K562 (cell line): ENCODE measurements at regions not wholly inside any gene's neighbourhood (a gene's known extent, or its start where the extent isn't known, plus 50 kb on each side); places are given as distances from the start of the nearest gene placed in this dataset.

ENCODE experiments used
- ATAC-seq: fragments of 200-7000 bp; cut with Tn5 transposase; 3 replicates; pipeline ENCODE4 v1.9.1; 2020; ENCODE audit warnings: moderate library complexity
- BruUV-seq: library from RNA; stranded (reverse); fragments of 400-500 nt; replicated peaks from 2 replicates; lab custom pipeline; 2021; lab: Mats Ljungman, UMichigan
- CTCF ChIA-PET: fragments of 300-600 bp; formaldehyde crosslinking; extraction: SDS; loops from one replicate; lab custom pipeline; 2021; ENCODE audit warnings: low intra/inter-chr PET ratio; lab: Yijun Ruan, JAX
- POLR2A ChIA-PET: fragments of 300-600, 350-650 bp; sonication (Branson Sonifier 250); formaldehyde crosslinking; extraction: SDS; loops from one replicate; lab custom pipeline; 2021; ENCODE audit warnings: antibody characterized with exemption, inconsistent platforms; lab: Yijun Ruan, JAX
- DNase-seq, 4 experiments: peaks; one replicate each; pipeline versions ENCODE4 v3.0.0 to v3.0.0-alpha.2; 2011 to 2018; ENCODE audit warnings: low spot score in 3 of 4, mixed read lengths in 3 of 4; ENCODE audit errors: extremely low read depth in 1 of 4
- FAIRE-seq: peaks from 2 replicates; lab custom pipeline; 2011; peaks lifted over from hg19 to GRCh38; lab: Jason Lieb, UNC
- H2AFZ ChIP-seq: 2 replicates; pipeline ENCODE4 v1.6.0; 2011; ENCODE audit warnings: low read depth, low read length, control low read depth, inconsistent platforms
- H3K27ac ChIP-seq: fragments of 200-600 bp; 3 replicates; pipeline ENCODE4 v1.8.0; 2011; ENCODE audit warnings: low read depth, mild to moderate bottlenecking, control low read depth, inconsistent platforms, low read length, moderate library complexity, mixed read lengths; ENCODE audit errors: extremely low read depth
- H3K27me3 ChIP-seq, 2 experiments: fragments of 300-600 bp in 1 of 2; 2 replicates in 1 of 2; 3 replicates in 1 of 2; pipeline versions ENCODE4 v1.6.0 to v1.8.0; 2011; ENCODE audit warnings: inconsistent platforms in 2 of 2, low read length in 2 of 2, mild to moderate bottlenecking in 1 of 2, mixed read lengths in 1 of 2, moderate library complexity in 1 of 2; ENCODE audit not compliant: control insufficient read depth in 2 of 2, insufficient read depth in 2 of 2
- H3K36me3 ChIP-seq: fragments of 300-600 bp; 3 replicates; pipeline ENCODE4 v1.8.0; 2011; ENCODE audit warnings: mild to moderate bottlenecking, low read length, inconsistent platforms; ENCODE audit not compliant: control insufficient read depth, insufficient read depth
- H3K4me1 ChIP-seq, 2 experiments: fragments of 200-600 bp in 1 of 2; replicated peaks in 1 of 2; 2 replicates in 1 of 2; 3 replicates in 1 of 2; pipeline versions ENCODE4 v1.5.1 to v1.8.0; 2011; ENCODE audit warnings: inconsistent platforms in 2 of 2, low read length in 2 of 2, mild to moderate bottlenecking in 1 of 2, mixed read lengths in 1 of 2, moderate library complexity in 1 of 2; ENCODE audit not compliant: control insufficient read depth in 2 of 2, insufficient read depth in 2 of 2
- H3K4me2 ChIP-seq: 2 replicates; pipeline ENCODE4 v1.6.1; 2011; ENCODE audit warnings: low read length, control low read depth, inconsistent platforms, mixed read lengths; ENCODE audit not compliant: insufficient read depth
- H3K4me3 ChIP-seq: fragments of 200-600 bp; sonication (generic), shearing (Covaris generic); 2 replicates; pipeline ENCODE4 v1.5.1; 2016; ENCODE audit warnings: control low read depth, inconsistent platforms
- H3K79me2 ChIP-seq: fragments of 200-600 bp; 3 replicates; pipeline ENCODE4 v1.8.0; 2011; ENCODE audit warnings: low read length, inconsistent platforms; ENCODE audit not compliant: control insufficient read depth, insufficient read depth
- H3K9ac ChIP-seq, 2 experiments: 2 replicates each; pipeline versions ENCODE4 v1.6.0 to v1.6.1; 2011; ENCODE audit warnings: low read depth in 2 of 2, low read length in 2 of 2, control low read depth in 1 of 2, inconsistent platforms in 1 of 2, mild to moderate bottlenecking in 1 of 2, mixed read lengths in 1 of 2; ENCODE audit not compliant: insufficient read depth in 1 of 2
- H3K9me1 ChIP-seq: one replicate; pipeline ENCODE4 v1.6.0; 2011; ENCODE audit warnings: inconsistent platforms, mild to moderate bottlenecking, low read length, moderate library complexity; ENCODE audit not compliant: control insufficient read depth, insufficient read depth
- H3K9me3 ChIP-seq: replicated peaks from 2 replicates; pipeline ENCODE4 v1.5.1; 2011; ENCODE audit warnings: low read depth, low read length, inconsistent platforms; ENCODE audit not compliant: control insufficient read depth, insufficient read depth
- H4K20me1 ChIP-seq: replicated peaks from 2 replicates; pipeline ENCODE4 v1.6.1; 2011; ENCODE audit warnings: low read length, inconsistent platforms, mixed read lengths; ENCODE audit not compliant: control insufficient read depth, insufficient read depth
- ARNT ChIP-seq, 2 experiments: fragments of 450-650 bp; IDR thresholded peaks; 2 replicates each; pipeline ENCODE4 v1.6.1; 2016; ENCODE audit warnings: mild to moderate bottlenecking in 1 of 2
- BHLHE40 ChIP-seq: IDR thresholded peaks from 2 replicates; pipeline ENCODE4 v1.6.1; 2011; ENCODE audit warnings: low read length, improper control_type of control experiment
- BMI1 ChIP-seq: fragments of 150-350 bp; IDR thresholded peaks from 2 replicates; pipeline ENCODE4 v1.6.1; 2014; ENCODE audit warnings: low read length
- CBFA2T2 ChIP-seq: fragments of 450-650 bp; conservative IDR thresholded peaks from 2 replicates; pipeline ENCODE4 v1.6.1; 2017; ENCODE audit warnings: mild to moderate bottlenecking
- CHD2 ChIP-seq: IDR thresholded peaks from 2 replicates; pipeline ENCODE4 v1.6.1; 2011; ENCODE audit warnings: low read depth, low read length
- NFIX ChIP-seq: fragments of 250-450 bp; sonication (Bioruptor Pico); IDR thresholded peaks from 2 replicates; pipeline ENCODE4 v1.4.0; 2020; ENCODE audit warnings: low read depth, mild to moderate bottlenecking, moderate library complexity
- POLR2AphosphoS5 ChIP-seq: IDR thresholded peaks from 2 replicates; pipeline ENCODE4 v1.6.1; 2011; ENCODE audit warnings: mild to moderate bottlenecking, low read depth, low read length, moderate library complexity; ENCODE audit not compliant: control insufficient read depth, insufficient read depth
- POLR3G ChIP-seq: IDR thresholded peaks from 2 replicates; pipeline ENCODE4 v1.6.1; 2011; ENCODE audit not compliant: insufficient read length, insufficient replicate concordance; ENCODE audit errors: extremely low read depth
- PRPF4 ChIP-seq: fragments of 200-400 bp; formaldehyde crosslinking; IDR thresholded peaks from one replicate; pipeline ENCODE4 v1.6.1; 2017; ENCODE audit warnings: low read length, low read depth, mild to moderate bottlenecking; ENCODE audit not compliant: insufficient read depth, poor library complexity, severe bottlenecking
- RBM14 ChIP-seq: fragments of 200-400 bp; formaldehyde crosslinking; IDR thresholded peaks from 2 replicates; pipeline ENCODE4 v1.6.1; 2018; ENCODE audit warnings: low read depth, mild to moderate bottlenecking, low read length, moderate library complexity, borderline replicate concordance; ENCODE audit not compliant: insufficient read depth
- RBM34 ChIP-seq: fragments of 200-400 bp; formaldehyde crosslinking; IDR thresholded peaks from 2 replicates; pipeline ENCODE4 v1.6.1; 2018; ENCODE audit warnings: low read length, borderline replicate concordance; ENCODE audit not compliant: insufficient read depth
- SMAD1 ChIP-seq: fragments of 150-350 bp; IDR thresholded peaks from 2 replicates; pipeline ENCODE4 v1.6.1; 2014; ENCODE audit warnings: low read length, low read depth; ENCODE audit not compliant: partially characterized antibody
- SMARCA4 ChIP-seq: fragments of 450-650 bp; IDR thresholded peaks from 2 replicates; pipeline ENCODE4 v1.6.1; 2016
- SP1 ChIP-seq: sonication (generic); formaldehyde crosslinking; IDR thresholded peaks from 2 replicates; pipeline ENCODE4 v1.8.1; 2022; ENCODE audit warnings: mild to moderate bottlenecking, missing genetic modification reagents
- WHSC1 ChIP-seq: IDR thresholded peaks from one replicate; pipeline ENCODE4 v1.6.1; 2012; ENCODE audit warnings: low read length, control low read depth, inconsistent platforms
- WGBS: fragments of 100-300 bp; shearing (Covaris generic); methylation state at CpG from one replicate; pipeline ENCODE4 v1.1.6; 2016; ENCODE audit warnings: low coverage, mixed read lengths; ENCODE audit not compliant: insufficient coverage; ENCODE audit errors: missing lambda C conversion rate; 5-methylcytosine and 5-hydroxymethylcytosine counted together
- in situ Hi-C: fragments of 300-500 bp; cut with MboI; formaldehyde crosslinking; loops from 4 replicates; pipeline ENCODE4 v1.15.0; 2018; ENCODE audit warnings: inconsistent platforms, mixed read lengths
- intact Hi-C: fragments of 100-400 bp; cut with micrococcal nuclease; formaldehyde crosslinking; loops from 2 replicates; pipeline ENCODE4 v1.14.2; 2022
- TF ChIP-seq, protein P1 (sequence below): fragments of 250-450 bp; sonication (Bioruptor Pico); IDR thresholded peaks from 2 replicates; pipeline ENCODE4 v1.5.0; 2020; ENCODE audit warnings: mild to moderate bottlenecking, borderline replicate concordance

DNA sequence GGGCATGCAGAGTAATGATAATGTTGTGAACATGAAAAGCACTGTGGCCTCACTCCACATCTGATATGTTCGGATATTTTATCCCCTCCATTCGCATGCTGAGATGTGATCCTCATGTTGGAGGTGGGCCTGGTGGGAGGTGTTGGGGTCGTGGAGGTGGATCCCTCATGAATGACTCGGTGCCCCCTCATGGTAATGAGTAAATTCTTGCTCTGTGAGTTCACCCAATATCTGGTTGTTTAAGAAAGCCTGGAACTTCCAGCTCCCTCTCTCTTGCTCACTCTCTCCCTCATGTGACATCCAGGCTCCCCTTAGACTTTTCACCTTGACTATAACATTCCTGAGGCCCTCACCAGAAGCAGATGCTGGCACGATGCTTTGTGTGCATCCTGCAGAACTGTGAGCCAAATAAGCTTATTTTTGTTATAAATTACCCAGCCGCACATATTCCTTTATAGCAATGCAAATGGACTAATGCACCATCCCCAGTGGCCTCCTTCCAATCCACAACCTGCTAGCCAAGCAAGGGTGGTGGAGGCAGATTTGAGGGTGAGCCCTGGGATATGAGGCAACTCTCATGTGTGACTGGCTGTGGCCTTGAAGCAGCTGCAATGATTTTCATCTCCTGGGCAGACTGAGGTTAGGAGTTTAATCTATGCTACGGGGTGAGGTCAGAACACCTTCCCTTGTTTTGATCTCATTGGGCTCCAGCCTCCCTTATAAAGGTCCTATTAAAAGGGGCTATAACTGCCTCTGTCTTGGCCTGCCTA is 276.5 kb downstream of the ETS1 start:
- H3K36me3 ChIP-seq, result no peaks in the 10 kb centered on the region
- H2AFZ ChIP-seq, result no peak overlapping the region
- no peaks in the 10 kb centered on the region for H4K20me1 ChIP-seq
- no peak for TF ChIP-seq BHLHE40
- TF ChIP-seq CHD2, result no peak
- no peak for TF ChIP-seq CBFA2T2
- no peak for TF ChIP-seq NFIX (CRISPR knock-in tag)
- TF ChIP-seq ARNT (IDR thresholded peaks at IDR 0.05), result no peak
- no peak for TF ChIP-seq RBM34
- DNase-seq, result no peak
- FAIRE-seq, result no peak
- WGBS, result 4% methylated on average over 7 of the region's 7 CpGs
- ChIA-PET POLR2A (interaction anchor here (0.6 kb wide), 1 partner anchor 24 kb away, joined by 5 read pairs; no protein-coding TSS in a partner anchor), CTCF (no interaction called here)
- H3K9ac ChIP-seq, result no peak overlapping the region
- no peak for ATAC-seq
- H3K79me2 ChIP-seq, result no peaks in the 10 kb centered on the region
- in situ Hi-C loops (no loop called here), intact Hi-C loops (no loop called here)
- no peaks in the 10 kb centered on the region for H3K27me3 ChIP-seq
- H3K9me3 ChIP-seq, result no peaks in the 10 kb centered on the region
- H3K27ac ChIP-seq, result no peak overlapping the region
- H3K4me1 ChIP-seq, result no peaks in the 10 kb centered on the region
- H3K4me3 ChIP-seq, result no peak overlapping the region
- no peak overlapping the region for H3K4me2 ChIP-seq
- no peaks in the 10 kb centered on the region for H3K9me1 ChIP-seq
- no TSS peak for BruUV-seq

DNA sequence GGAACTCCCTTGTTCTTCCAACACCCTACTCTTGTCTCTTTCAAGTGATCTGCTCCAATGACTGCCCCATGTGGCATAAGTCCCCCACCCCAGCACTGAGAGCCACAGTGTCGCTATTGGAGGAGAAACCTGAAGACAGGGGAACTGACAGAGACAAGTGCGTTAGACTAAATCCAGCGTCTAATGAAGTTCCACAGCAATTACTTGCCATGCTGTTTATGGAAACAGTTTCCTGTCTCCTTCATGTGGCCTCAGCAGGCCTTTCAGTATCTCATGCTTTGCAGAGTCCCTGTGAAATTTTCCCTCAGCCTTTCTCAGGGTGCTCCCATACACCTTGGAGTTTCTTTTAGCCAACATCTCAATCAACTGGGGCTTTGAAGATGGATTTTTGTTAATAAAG is 277.4 kb downstream of the ETS1 start:
- CTCF ChIA-PET, result no interaction called here
- Histone ChIP-seq H2AFZ (no peak overlapping the region), H3K79me2 (no peaks in the 10 kb centered on the region), H3K4me2 (no peak overlapping the region), H3K36me3 (no peaks in the 10 kb centered on the region), H4K20me1 (no peaks in the 10 kb centered on the region), H3K9ac (no peak overlapping the region), H3K27me3 (no peaks in the 10 kb centered on the region), H3K9me3 (no peaks in the 10 kb centered on the region), H3K9me1 (no peaks in the 10 kb centered on the region), H3K27ac (no peak overlapping the region), H3K4me3 (no peak overlapping the region), H3K4me1 (no peaks in the 10 kb centered on the region)
- no TSS peak for BruUV-seq
- WGBS, result 0% methylated on average over 3 of the region's 3 CpGs
- in situ Hi-C loops (no loop called here), intact Hi-C loops (no loop called here)
- FAIRE-seq (no peak), ATAC-seq (no peak), DNase-seq (no peak)
- POLR2A ChIA-PET, result no interaction called here
- no peak for TF ChIP-seq BMI1
- TF ChIP-seq SP1, result no peak
- TF ChIP-seq POLR3G, result no peak
- TF ChIP-seq, protein P1, sequence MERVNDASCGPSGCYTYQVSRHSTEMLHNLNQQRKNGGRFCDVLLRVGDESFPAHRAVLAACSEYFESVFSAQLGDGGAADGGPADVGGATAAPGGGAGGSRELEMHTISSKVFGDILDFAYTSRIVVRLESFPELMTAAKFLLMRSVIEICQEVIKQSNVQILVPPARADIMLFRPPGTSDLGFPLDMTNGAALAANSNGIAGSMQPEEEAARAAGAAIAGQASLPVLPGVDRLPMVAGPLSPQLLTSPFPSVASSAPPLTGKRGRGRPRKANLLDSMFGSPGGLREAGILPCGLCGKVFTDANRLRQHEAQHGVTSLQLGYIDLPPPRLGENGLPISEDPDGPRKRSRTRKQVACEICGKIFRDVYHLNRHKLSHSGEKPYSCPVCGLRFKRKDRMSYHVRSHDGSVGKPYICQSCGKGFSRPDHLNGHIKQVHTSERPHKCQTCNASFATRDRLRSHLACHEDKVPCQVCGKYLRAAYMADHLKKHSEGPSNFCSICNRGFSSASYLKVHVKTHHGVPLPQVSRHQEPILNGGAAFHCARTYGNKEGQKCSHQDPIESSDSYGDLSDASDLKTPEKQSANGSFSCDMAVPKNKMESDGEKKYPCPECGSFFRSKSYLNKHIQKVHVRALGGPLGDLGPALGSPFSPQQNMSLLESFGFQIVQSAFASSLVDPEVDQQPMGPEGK (CRISPR knock-in tag), result no peak
- TF ChIP-seq SMAD1, result no peak
- TF ChIP-seq WHSC1, result no peak
- TF ChIP-seq SMARCA4, result no peak
- no peak for TF ChIP-seq RBM14
- no peak for TF ChIP-seq PRPF4
- no peak for TF ChIP-seq POLR2AphosphoS5
